K562 (cell line): ENCODE measurements at regions not wholly inside any gene's neighbourhood (a gene's known extent, or its start where the extent isn't known, plus 50 kb on each side); places are given as distances from the start of the nearest gene placed in this dataset.
A peak's percentile ranks its signal among the peaks of the same experiment; 100 is the strongest.

Source experiments
- AFF1 ChIP-seq, 2 experiments: fragments of 450-650 bp; IDR thresholded peaks; 2 replicates each; pipeline ENCODE4 v1.6.1; 2018; ENCODE audit warnings: mild to moderate bottlenecking in 2 of 2, low read depth in 1 of 2; ENCODE audit not compliant: partially characterized antibody in 2 of 2
- EP400 ChIP-seq: fragments of 450-650 bp; IDR thresholded peaks from 2 replicates; pipeline ENCODE4 v1.6.1; 2017; ENCODE audit warnings: antibody characterized with exemption, mild to moderate bottlenecking, moderate library complexity
- ETV1 ChIP-seq: fragments of 450-650 bp; conservative IDR thresholded peaks from 2 replicates; pipeline ENCODE4 v1.6.1; 2016; ENCODE audit warnings: missing genetic modification characterization, control low read depth, low read depth, missing compliant biosample characterization
- HLTF ChIP-seq: fragments of 450-650 bp; IDR thresholded peaks from 2 replicates; pipeline ENCODE4 v1.6.1; 2016
- HOMEZ ChIP-seq: fragments of 250-450 bp; sonication (Bioruptor Pico); IDR thresholded peaks from 2 replicates; pipeline ENCODE4 v1.4.0; 2020; ENCODE audit warnings: mild to moderate bottlenecking, moderate library complexity
- NFE2 ChIP-seq: IDR thresholded peaks from 2 replicates; pipeline ENCODE4 v1.6.1; 2014; ENCODE audit warnings: antibody characterized with exemption, low read depth
- RUNX1 ChIP-seq: sonication (generic); IDR thresholded peaks from 2 replicates; pipeline ENCODE4 v1.6.1; 2016; ENCODE audit warnings: antibody characterized with exemption, low read depth
- ZFP91 ChIP-seq: sonication (generic); formaldehyde crosslinking; IDR thresholded peaks from 2 replicates; pipeline ENCODE4 v1.8.0; 2022; ENCODE audit warnings: mild to moderate bottlenecking, missing genetic modification reagents
- ZNF316 ChIP-seq: fragments of 450-650 bp; IDR thresholded peaks from 2 replicates; pipeline ENCODE4 v1.6.1; 2016
- ZNF79 ChIP-seq: fragments of 250-450 bp; sonication (Bioruptor Pico); IDR thresholded peaks from 2 replicates; pipeline ENCODE4 v1.4.0; 2020; ENCODE audit warnings: low read depth, mild to moderate bottlenecking, moderate library complexity

GRCh38 chr22:22090650-22091399, 108.2 kb upstream of the TOP3B start (continued):
- TF ChIP-seq ZFP91 (CRISPR knock-in tag), result 0 out of 2 replicates have a peak, but pooled peaks have one; percentile 8
- TF ChIP-seq AFF1 (IDR thresholded peaks at IDR 0.05; ENCODE audit: low read depth in 1 of 2, partially characterized antibody in 2 of 2), result no peak
- no peak for TF ChIP-seq EP400
- peak; percentile 76 for TF ChIP-seq ZNF316
- no peak for TF ChIP-seq ZNF79 (CRISPR knock-in tag)
- 0 out of 2 replicates have a peak, but pooled peaks have one; percentile 25 for TF ChIP-seq NFE2
- TF ChIP-seq RUNX1, result peak; percentile 30; the same call in 1 of the 2 replicates
- 0 out of 2 replicates have a peak, but pooled peaks have one; percentile 10 for TF ChIP-seq HLTF
- TF ChIP-seq HOMEZ, result no peak
- no peak for TF ChIP-seq ETV1 (tag)
